HG02759 (cell line): ENCODE measurements at regions not wholly inside any gene's neighbourhood (a gene's known extent, or its start where the extent isn't known, plus 50 kb on each side); places are given as distances from the start of the nearest gene placed in this dataset.
"Not testable (repeated sequence)": the region's sequence is repeated elsewhere in the genome, so short reads cannot be mapped to it uniquely, and the experiment has no call there.

Experiments
- ATAC-seq: cut with Tn5 transposase; IDR thresholded peaks from one replicate; pipeline ENCODE4 v1.9.1; 2021; ENCODE audit warnings: mild to moderate bottlenecking, moderate library complexity; ENCODE audit not compliant: unreplicated experiment

DNA sequence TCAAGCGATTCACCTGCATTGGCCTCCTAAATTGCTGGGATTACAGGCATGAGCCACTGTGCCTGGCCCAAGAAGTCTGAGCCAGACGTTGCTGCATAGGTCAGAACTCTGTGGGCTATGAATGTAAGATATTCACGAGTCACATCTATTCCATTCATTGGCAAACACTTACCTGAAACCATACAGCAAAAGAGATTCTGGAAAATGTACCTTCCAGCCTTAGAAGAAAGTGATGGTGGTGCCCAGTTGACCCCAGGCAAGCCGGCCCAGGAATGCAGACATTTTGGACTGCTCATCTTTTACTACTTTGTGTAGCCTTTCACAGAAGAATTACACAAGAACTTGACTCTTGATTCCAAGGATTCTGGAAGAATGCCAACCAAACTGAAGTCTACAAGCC, 135.6 kb upstream of the N4BP1 start:
- ATAC-seq = no peak

DNA sequence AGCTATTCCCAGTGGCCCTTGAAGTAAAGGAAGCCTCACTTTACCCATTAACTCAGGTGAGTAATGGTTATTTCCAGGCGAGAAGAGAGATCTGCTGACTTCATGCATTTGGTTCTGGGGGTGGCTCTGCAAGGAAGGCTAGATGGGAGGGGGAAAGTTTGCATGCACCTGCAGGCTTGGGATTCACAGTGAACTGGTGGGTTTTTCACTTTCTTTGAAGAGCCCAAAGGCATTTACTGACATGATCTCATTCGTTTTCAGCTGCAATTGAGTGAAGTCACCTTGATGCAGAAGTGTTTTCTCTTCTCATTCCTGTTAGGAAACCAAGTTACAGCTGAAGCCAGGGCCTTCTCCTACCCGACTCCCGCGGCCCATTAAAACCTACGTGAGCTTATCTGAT, 131.0 kb upstream of the N4BP1 start:
- no peak for ATAC-seq

DNA sequence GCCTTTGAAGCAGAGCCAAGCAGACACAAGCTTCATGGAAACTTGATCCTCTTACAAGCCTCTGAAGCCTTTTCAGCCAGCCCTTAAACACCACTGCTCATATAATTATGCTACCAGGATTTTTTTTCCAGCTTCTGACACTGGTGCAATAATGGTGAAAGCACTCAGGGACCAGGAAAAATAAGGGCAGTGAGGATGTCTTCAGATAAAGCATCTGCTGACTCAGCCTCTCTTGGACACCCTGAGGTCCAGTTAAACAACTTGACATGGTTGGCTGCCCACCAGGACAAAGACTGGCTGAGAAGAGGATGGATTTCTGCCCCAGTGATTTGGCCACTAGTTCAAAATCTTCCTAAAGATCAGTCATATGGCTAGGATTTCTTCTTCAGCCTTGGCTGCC, 124.2 kb upstream of the N4BP1 start:
- no peak for ATAC-seq

DNA sequence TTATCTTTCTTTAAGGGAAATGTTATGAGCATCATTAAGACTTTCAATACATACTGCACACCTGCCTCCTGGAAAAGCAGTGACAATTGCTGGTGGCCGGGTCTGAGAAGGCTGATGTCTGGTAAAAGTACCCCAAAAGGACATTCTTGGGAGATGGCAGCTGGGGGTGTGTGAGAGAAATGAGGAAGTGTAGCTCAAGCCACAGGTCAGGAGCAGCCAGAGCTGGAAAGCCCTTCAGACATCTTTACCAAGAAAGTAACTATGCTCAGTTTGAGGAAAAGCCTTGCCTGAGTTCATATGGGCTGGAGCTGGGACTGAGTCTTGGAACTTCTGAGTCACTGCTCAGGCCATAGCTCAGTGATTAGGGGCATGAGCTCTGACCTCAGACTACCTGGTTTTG, 94.7 kb upstream of the N4BP1 start:
- ATAC-seq = no peak

DNA sequence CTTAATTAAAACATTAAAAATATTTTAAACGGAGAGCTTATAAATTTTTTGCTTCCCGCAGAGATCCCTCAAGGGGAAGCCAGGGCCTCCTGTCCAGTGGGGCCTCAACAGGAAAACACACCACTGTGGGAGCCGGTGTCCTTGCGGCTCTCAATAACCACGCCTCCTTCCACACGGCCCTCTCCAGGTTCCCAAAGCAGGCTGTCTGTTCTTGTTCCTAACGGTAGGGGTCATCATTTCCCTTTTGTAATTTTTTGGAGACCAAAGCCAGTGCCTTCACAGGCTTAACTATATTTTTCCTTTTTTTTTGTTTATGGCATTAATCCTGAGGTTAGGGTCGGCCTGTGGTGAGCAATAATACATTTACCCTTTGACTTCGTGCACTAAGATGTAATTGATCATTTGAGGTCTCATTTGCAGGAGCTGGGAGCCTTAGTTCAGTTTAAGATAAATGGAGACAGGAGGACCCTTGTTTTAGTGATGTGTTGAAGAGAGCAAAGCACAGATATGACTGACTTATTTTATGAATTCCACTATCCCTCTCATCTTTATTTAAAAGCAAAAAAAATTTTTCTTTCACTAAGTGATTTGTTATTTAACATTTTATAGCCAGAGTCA, 77.5 kb upstream of the N4BP1 start:
- ATAC-seq = peak; percentile 85

DNA sequence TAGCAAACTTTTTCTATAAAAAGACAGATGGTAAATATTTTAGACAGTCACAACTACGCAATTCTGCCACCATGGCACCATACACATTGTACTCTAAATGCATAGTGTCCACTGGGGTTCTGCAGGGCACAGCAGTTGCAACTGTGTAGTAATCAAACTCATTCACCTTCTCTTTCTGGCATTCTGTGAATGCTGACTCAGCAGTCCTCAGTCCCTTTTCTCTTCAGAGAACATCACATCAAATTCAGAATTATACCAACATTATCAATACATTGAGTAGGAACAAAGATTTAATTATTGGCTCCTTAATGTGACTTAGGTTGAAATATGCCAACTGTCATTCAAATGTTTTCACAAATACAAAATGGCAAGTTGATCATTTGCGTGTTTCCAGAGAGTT, 74.2 kb upstream of the N4BP1 start:
- no peak for ATAC-seq

DNA sequence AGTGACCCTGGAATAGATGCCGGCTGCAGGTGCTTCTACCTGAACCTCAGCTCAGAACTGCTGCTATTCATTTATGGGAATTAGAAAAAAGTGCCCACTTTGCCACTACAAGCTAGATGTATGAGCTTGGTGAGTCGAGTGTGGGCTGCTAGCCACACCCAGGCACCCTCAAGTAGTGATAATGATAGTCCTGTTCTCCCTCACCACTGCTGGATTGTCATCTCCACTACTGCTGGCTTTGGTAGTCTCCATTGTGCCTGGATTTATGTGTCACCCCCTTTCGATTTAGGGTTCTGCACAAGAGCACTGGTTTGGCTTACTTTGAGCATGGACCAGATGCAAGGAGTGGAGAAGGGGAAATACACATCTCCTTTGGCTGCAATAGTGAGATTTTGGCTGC, 73.0 kb upstream of the N4BP1 start:
- no peak for ATAC-seq

DNA sequence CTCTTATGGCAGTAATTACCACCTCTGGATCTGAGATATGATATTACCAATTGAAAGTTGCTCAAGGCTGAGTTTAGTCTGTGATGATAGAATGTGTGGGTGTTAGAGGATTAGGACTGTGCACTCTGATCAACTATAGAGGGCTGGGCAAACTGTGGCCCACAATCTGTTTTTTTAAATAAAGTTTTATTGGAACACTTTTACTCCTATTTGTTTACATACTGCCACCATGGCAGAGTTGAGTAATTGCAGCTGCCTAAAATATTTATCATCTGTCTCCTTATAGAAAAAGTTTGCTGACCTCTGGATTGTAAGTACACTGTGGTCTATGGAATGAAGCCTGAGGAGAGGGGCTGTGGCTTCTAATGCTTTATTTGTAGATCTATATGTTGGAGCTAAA, 71.5 kb upstream of the N4BP1 start:
- no peak for ATAC-seq

DNA sequence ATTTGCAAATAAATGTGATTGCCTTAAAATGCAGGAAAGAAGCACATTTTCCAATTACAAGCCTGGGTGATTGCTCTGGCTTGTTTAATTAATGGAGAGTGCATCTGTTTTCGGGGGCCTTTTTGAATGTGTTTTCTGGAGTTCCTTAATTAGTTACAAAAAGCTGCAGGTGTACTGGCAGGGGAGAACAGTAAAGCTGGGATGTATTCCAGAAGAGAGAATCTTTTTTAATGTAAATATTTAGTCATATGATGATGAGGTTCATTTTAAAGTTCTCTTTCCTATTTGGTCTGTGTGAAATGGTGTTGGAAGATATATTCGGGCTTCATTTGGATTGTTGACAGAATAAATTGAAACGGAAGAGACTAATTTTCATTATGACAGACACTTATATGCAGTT, 70.9 kb upstream of the N4BP1 start:
- ATAC-seq = no peak

DNA sequence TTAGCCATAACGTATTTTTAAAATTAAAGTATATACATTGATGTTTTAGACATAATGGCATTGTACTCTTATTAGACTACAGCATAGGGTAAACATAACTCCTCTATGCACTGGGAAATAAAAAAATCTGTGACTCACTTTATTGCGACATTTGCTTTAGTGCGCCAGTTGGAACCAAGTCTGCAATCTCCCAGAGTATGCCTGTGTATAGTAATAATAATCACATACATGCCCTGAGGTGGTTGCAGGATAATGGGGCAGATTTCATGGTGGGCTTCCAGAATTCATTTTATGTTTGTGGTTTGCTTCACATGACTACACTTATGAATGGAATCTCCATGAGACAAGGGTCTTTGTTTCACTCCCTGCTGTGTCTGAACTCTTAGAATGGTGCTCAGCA, 66.9 kb upstream of the N4BP1 start:
- no peak for ATAC-seq

DNA sequence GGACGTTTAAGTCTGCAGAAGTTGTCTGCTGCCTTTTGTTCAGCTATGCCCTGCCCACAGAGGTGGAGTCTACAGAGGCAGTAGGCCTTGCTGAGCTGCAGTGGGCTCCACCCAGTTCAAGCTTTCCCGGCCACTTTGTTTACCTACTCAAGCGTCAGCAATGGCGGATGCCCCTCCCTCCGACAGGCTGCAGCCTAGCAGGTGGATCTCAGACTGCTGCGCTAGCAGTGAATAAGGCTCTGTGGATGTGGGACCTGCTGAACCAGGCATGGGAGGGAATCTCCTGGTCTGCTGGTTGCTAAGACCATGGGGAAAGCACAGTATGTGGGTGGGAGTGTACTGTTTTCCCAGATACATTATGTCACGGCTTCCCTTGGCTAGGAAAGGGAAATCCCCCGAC, 58.2 kb upstream of the N4BP1 start:
- ATAC-seq = not testable (repeated sequence)

DNA sequence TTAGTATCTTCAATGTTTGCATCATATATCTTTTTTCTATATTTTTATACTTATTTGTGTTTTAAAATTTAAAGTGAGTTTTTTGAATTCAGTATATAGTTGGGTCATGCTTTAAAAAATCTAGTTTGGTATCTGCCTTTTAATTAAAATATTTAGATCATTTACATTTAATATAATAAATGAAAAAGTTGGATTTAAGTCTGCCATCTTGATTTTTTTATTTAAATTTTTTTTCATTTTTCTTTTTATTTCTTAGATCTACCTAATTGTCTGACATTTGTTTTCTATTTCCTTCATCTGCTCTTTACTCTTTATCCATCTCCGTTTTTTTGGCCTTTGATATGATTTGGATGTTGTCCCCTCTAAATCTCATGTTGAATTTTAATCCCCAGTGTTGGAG, 50.0 kb upstream of the N4BP1 start:
- ATAC-seq = no peak
